IMR-90 (cell line): ENCODE measurements at regions not wholly inside any gene's neighbourhood (a gene's known extent, or its start where the extent isn't known, plus 50 kb on each side); places are given as distances from the start of the nearest gene placed in this dataset.

Experiments used
- ATAC-seq: fragments of 200-7000 bp; cut with Tn5 transposase; 2 replicates; pipeline ENCODE4 v1.9.1; 2020; ENCODE audit warnings: low read depth, mild to moderate bottlenecking, moderate library complexity
- BruUV-seq: library from RNA; stranded (reverse); fragments of 400-500 nt; replicated peaks from 2 replicates; lab custom pipeline; 2021; lab: Mats Ljungman, UMichigan
- CTCF ChIA-PET: fragments of 300-600 bp; formaldehyde crosslinking; extraction: SDS; loops from one replicate; lab custom pipeline; 2021; ENCODE audit warnings: antibody characterized with exemption; lab: Yijun Ruan, JAX
- POLR2A ChIA-PET: fragments of 300-600 bp; sonication (Branson Sonifier 250); formaldehyde crosslinking; loops from one replicate; lab custom pipeline; 2022; ENCODE audit warnings: antibody characterized with exemption; ENCODE audit not compliant: unreplicated experiment; lab: Charles Lee
- DNase-seq: peaks from one replicate; pipeline ENCODE4 v3.0.0; 2013
- H2AFZ ChIP-seq: replicated peaks from 2 replicates; pipeline ENCODE3; 2013; ENCODE audit warnings: low read length, mild to moderate bottlenecking; ENCODE audit not compliant: poor library complexity
- H2AK5ac ChIP-seq: 2 replicates; pipeline ENCODE4 v1.6.1; 2013; ENCODE audit warnings: low read depth, low read length, inconsistent platforms
- H2AK9ac ChIP-seq: replicated peaks from 2 replicates; pipeline ENCODE3; 2013; ENCODE audit warnings: mild to moderate bottlenecking, low read depth, low read length, moderate library complexity; ENCODE audit not compliant: poor library complexity
- H2BK120ac ChIP-seq: 2 replicates; pipeline ENCODE4 v1.6.1; 2013; ENCODE audit warnings: low read depth, low read length, inconsistent platforms
- H2BK15ac ChIP-seq: 3 replicates; pipeline ENCODE4 v1.6.1; 2013; ENCODE audit warnings: low read depth, low read length, inconsistent platforms
- H2BK20ac ChIP-seq: 2 replicates; pipeline ENCODE4 v1.6.1; 2013; ENCODE audit warnings: low read depth, mild to moderate bottlenecking, inconsistent platforms, low read length, moderate library complexity
- H2BK5ac ChIP-seq: 2 replicates; pipeline ENCODE4 v1.6.1; 2013; ENCODE audit warnings: mild to moderate bottlenecking, low read depth, low read length, inconsistent platforms; ENCODE audit not compliant: poor library complexity, severe bottlenecking
- H3K14ac ChIP-seq: replicated peaks from 2 replicates; pipeline ENCODE4 v1.6.1; 2013; ENCODE audit warnings: low read depth, low read length, inconsistent platforms
- H3K18ac ChIP-seq: 2 replicates; pipeline ENCODE4 v1.6.1; 2013; ENCODE audit warnings: low read depth, low read length, control low read depth
- H3K23ac ChIP-seq: 2 replicates; pipeline ENCODE4 v1.6.1; 2013; ENCODE audit warnings: low read depth, low read length, inconsistent platforms
- H3K27ac ChIP-seq: 2 replicates; pipeline ENCODE4 v1.5.1; 2013; ENCODE audit warnings: mild to moderate bottlenecking, control low read depth, low read length; ENCODE audit not compliant: insufficient read depth
- H3K27me3 ChIP-seq: 2 replicates; pipeline ENCODE4 v1.6.1; 2013; ENCODE audit warnings: low read length; ENCODE audit not compliant: control insufficient read depth, insufficient read depth
- H3K36me3 ChIP-seq: 2 replicates; pipeline ENCODE4 v1.6.1; 2013; ENCODE audit warnings: low read length, mixed read lengths; ENCODE audit not compliant: control insufficient read depth, insufficient read depth
- H3K4ac ChIP-seq: 2 replicates; pipeline ENCODE4 v1.6.1; 2013; ENCODE audit warnings: low read depth, low read length, inconsistent platforms
- H3K4me1 ChIP-seq: 2 replicates; pipeline ENCODE4 v1.6.1; 2013; ENCODE audit warnings: low read length, mixed read lengths; ENCODE audit not compliant: control insufficient read depth, insufficient read depth
- H3K4me2 ChIP-seq: 2 replicates; pipeline ENCODE4 v1.6.1; 2013; ENCODE audit warnings: low read depth, mild to moderate bottlenecking, control low read depth, low read length, moderate library complexity
- H3K4me3 ChIP-seq: 2 replicates; pipeline ENCODE4 v1.5.1; 2013; ENCODE audit warnings: low read depth, mild to moderate bottlenecking, control low read depth, low read length, moderate library complexity; ENCODE audit not compliant: insufficient read depth
- H3K56ac ChIP-seq: 2 replicates; pipeline ENCODE4 v1.6.1; 2013; ENCODE audit warnings: low read length, inconsistent platforms; ENCODE audit not compliant: insufficient read depth; ENCODE audit errors: extremely low read depth
- H3K79me1 ChIP-seq, 2 experiments: 2 replicates each; pipeline ENCODE4 v1.6.1; 2013; ENCODE audit warnings: low read length in 2 of 2, inconsistent platforms in 1 of 2, low read depth in 1 of 2
- H3K9ac ChIP-seq: 2 replicates; pipeline ENCODE4 v1.6.1; 2013; ENCODE audit warnings: low read depth, low read length, control low read depth
- H3K9me1 ChIP-seq: 2 replicates; pipeline ENCODE4 v1.6.1; 2013; ENCODE audit warnings: low read length, inconsistent platforms; ENCODE audit not compliant: insufficient read depth
- H3K9me3 ChIP-seq: 2 replicates; pipeline ENCODE4 v1.6.1; 2013; ENCODE audit warnings: low read length; ENCODE audit not compliant: control insufficient read depth, insufficient read depth
- H4K20me1 ChIP-seq: 2 replicates; pipeline ENCODE4 v1.6.1; 2013; ENCODE audit warnings: low read length, inconsistent platforms; ENCODE audit not compliant: insufficient read depth
- H4K5ac ChIP-seq: 2 replicates; pipeline ENCODE4 v1.6.1; 2013; ENCODE audit warnings: mild to moderate bottlenecking, low read depth, low read length, control low read depth
- H4K8ac ChIP-seq, 2 experiments: 2 replicates each; pipeline ENCODE4 v1.6.1; 2013; ENCODE audit warnings: low read depth in 2 of 2, low read length in 2 of 2, control low read depth in 1 of 2, inconsistent platforms in 1 of 2
- H4K91ac ChIP-seq: 2 replicates; pipeline ENCODE4 v1.6.1; 2013; ENCODE audit warnings: low read depth, low read length, inconsistent platforms; ENCODE audit not compliant: insufficient read depth
- BHLHE40 ChIP-seq: fragments of 150-350 bp; IDR thresholded peaks from 2 replicates; pipeline ENCODE4 v1.6.1; 2016; ENCODE audit warnings: mild to moderate bottlenecking, low read depth, low read length
- RFX5 ChIP-seq: IDR thresholded peaks from 2 replicates; pipeline ENCODE4 v1.8.0; 2012; ENCODE audit warnings: low read depth, mild to moderate bottlenecking, low read length, moderate library complexity
- dilution Hi-C: fragments of 300-500 bp; cut with HindIII; formaldehyde crosslinking; loops from one replicate; pipeline ENCODE4 v1.14.3; 2018; ENCODE audit warnings: low sequenced_read_pairs; ENCODE audit not compliant: unreplicated experiment
- in situ Hi-C: fragments of 300-500 bp; cut with MboI; formaldehyde crosslinking; loops from 3 replicates; pipeline ENCODE4 v1.14.3; 2019; ENCODE audit warnings: low sequenced_read_pairs, inconsistent platforms, mixed read lengths
- intact Hi-C: fragments of 100-400 bp; cut with micrococcal nuclease; formaldehyde crosslinking; loops from 2 replicates; pipeline ENCODE4 v1.10.0; 2022
- TF ChIP-seq, protein P1 (sequence below): fragments of 150-350 bp; IDR thresholded peaks from 2 replicates; pipeline ENCODE4 v1.6.1; 2017; ENCODE audit warnings: mild to moderate bottlenecking, antibody characterized with exemption, low read length, low read depth
- TF ChIP-seq, protein P2 (sequence below): fragments of 150-350 bp; IDR thresholded peaks from 2 replicates; pipeline ENCODE4 v1.6.1; 2016; ENCODE audit warnings: low read depth, mild to moderate bottlenecking, low read length, moderate library complexity, borderline replicate concordance

DNA sequence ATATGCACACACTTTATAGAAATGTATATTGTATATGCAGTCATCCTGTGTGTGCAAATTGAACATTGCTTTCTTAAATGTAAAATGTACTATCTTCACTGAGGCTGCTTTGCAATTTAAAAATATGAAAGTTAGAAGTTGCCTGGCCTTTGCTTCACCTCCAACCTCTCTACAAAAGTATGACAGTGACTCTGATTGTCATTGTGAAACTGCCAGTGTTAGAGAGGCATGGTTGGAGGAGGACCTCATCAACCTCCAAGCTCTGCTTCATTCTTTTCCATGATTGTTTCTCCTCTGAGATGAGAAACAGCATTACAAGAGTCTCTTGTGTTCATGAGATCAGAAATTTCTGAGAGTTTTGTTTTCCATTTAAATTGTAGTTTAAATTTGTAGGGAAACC is 185.5 kb downstream of the ZC3H11B start:
- Histone ChIP-seq H4K5ac (no peak overlapping the region), H2BK20ac (no peak overlapping the region), H3K4me2 (no peak overlapping the region), H2AK9ac (no peak overlapping the region), H3K56ac (no peak overlapping the region), H2BK120ac (no peak overlapping the region), H4K20me1 (no peaks in the 10 kb centered on the region), H4K8ac (no peak overlapping the region), H2AK5ac (no peak overlapping the region), H3K9me1 (no peaks in the 10 kb centered on the region), H3K23ac (no peak overlapping the region), H2AFZ (no peak overlapping the region), H3K36me3 (no peaks in the 10 kb centered on the region), H3K27me3 (no peaks in the 10 kb centered on the region), H3K18ac (no peak overlapping the region), H3K4ac (no peak overlapping the region), H3K79me1 (no peaks in the 10 kb centered on the region), H3K27ac (no peak overlapping the region), H2BK15ac (no peak overlapping the region), H2BK5ac (no peak overlapping the region), H3K4me1 (peaks cover 2% of the 10 kb centered on the region; the same call in 1 of the 2 replicates), H3K4me3 (no peak overlapping the region), H3K14ac (no peak overlapping the region), H4K91ac (no peak overlapping the region), H3K9me3 (no peaks in the 10 kb centered on the region), H3K9ac (no peak overlapping the region)
- in situ Hi-C loops = no loop called here
- TF ChIP-seq RFX5 (no peak), BHLHE40 (no peak)
- TF ChIP-seq, protein P1, sequence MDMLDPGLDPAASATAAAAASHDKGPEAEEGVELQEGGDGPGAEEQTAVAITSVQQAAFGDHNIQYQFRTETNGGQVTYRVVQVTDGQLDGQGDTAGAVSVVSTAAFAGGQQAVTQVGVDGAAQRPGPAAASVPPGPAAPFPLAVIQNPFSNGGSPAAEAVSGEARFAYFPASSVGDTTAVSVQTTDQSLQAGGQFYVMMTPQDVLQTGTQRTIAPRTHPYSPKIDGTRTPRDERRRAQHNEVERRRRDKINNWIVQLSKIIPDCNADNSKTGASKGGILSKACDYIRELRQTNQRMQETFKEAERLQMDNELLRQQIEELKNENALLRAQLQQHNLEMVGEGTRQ = no peak
- TF ChIP-seq, protein P2, sequence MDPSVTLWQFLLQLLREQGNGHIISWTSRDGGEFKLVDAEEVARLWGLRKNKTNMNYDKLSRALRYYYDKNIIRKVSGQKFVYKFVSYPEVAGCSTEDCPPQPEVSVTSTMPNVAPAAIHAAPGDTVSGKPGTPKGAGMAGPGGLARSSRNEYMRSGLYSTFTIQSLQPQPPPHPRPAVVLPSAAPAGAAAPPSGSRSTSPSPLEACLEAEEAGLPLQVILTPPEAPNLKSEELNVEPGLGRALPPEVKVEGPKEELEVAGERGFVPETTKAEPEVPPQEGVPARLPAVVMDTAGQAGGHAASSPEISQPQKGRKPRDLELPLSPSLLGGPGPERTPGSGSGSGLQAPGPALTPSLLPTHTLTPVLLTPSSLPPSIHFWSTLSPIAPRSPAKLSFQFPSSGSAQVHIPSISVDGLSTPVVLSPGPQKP = no peak
- no peak for DNase-seq
- ATAC-seq = no peak
- POLR2A ChIA-PET = no interaction called here
- CTCF ChIA-PET = interaction anchor here (0.6 kb wide), 1 partner anchor 502 kb away, joined by 7 read pairs; no protein-coding TSS in a partner anchor
- intact Hi-C loops = no loop called here
- dilution Hi-C loops = no loop called here
- BruUV-seq = no TSS peak
